IPS DF 6.9 (cell line): ENCODE measurements at regions not wholly inside any gene's neighbourhood (a gene's known extent, or its start where the extent isn't known, plus 50 kb on each side); places are given as distances from the start of the nearest gene placed in this dataset.
"Not testable (repeated sequence)": the region's sequence is repeated elsewhere in the genome, so short reads cannot be mapped to it uniquely, and the experiment has no call there.

Experiments
- DNase-seq: peaks from one replicate; pipeline ENCODE4 v3.0.0-alpha.2; 2013; ENCODE audit warnings: low read depth, low spot score
- H3K27ac ChIP-seq: one replicate; pipeline ENCODE4 v1.5.1; 2013; ENCODE audit warnings: low read length, control low read depth
- H3K27me3 ChIP-seq: 2 replicates; pipeline ENCODE4 v1.6.1; 2013; ENCODE audit warnings: mild to moderate bottlenecking, low read length; ENCODE audit not compliant: control insufficient read depth, insufficient read depth
- H3K36me3 ChIP-seq: 2 replicates; pipeline ENCODE4 v1.6.1; 2013; ENCODE audit warnings: low read length; ENCODE audit not compliant: control insufficient read depth, insufficient read depth
- H3K4me1 ChIP-seq: 2 replicates; pipeline ENCODE4 v1.6.1; 2013; ENCODE audit warnings: low read length; ENCODE audit not compliant: control insufficient read depth, insufficient read depth
- H3K4me3 ChIP-seq: 2 replicates; pipeline ENCODE4 v1.5.1; 2013; ENCODE audit warnings: mild to moderate bottlenecking, low read length
- H3K9me3 ChIP-seq: 2 replicates; pipeline ENCODE4 v1.6.1; 2013; ENCODE audit warnings: low read length, inconsistent platforms; ENCODE audit not compliant: control insufficient read depth, insufficient read depth
- WGBS: extraction: QIAGEN DNeasy Blood & Tissue Kit; methylation state at CpG from one replicate; pipeline ENCODE4 v1.1.7; 2013; ENCODE audit warnings: mixed read lengths, missing lambda C conversion rate; ENCODE audit not compliant: insufficient read length, insufficient coverage; 5-methylcytosine and 5-hydroxymethylcytosine counted together

GRCh38 chr4:79575709-79576428 lies 167.8 kb upstream of the GK2 start:
- no CpG with 5 or more reads among the region's 7 CpGs for WGBS
- DNase-seq = no peak
- Histone ChIP-seq H3K9me3 (no peaks in the 10 kb centered on the region), H3K36me3 (no peaks in the 10 kb centered on the region), H3K27ac (no peak overlapping the region), H3K4me1 (peaks cover 1% of the 10 kb centered on the region; the same call in 1 of the 2 replicates), H3K4me3 (no peak overlapping the region), H3K27me3 (no peaks in the 10 kb centered on the region)

GRCh38 chr4:79574741-79575451 lies 166.9 kb upstream of the GK2 start:
- no peak overlapping the region for H3K27ac ChIP-seq
- H3K9me3 ChIP-seq = no peaks in the 10 kb centered on the region
- H3K4me3 ChIP-seq = no peak overlapping the region
- H3K27me3 ChIP-seq = no peaks in the 10 kb centered on the region
- H3K36me3 ChIP-seq = no peaks in the 10 kb centered on the region
- peaks cover 1% of the 10 kb centered on the region; the same call in 1 of the 2 replicates for H3K4me1 ChIP-seq
- DNase-seq = no peak
- WGBS = 100% methylated on average over 1 of the region's 7 CpGs

GRCh38 chr4:79563219-79563618 lies 155.2 kb upstream of the GK2 start:
- no CpG with 5 or more reads among the region's 1 CpG for WGBS
- H3K9me3 ChIP-seq = no peaks in the 10 kb centered on the region
- no peak overlapping the region for H3K27ac ChIP-seq
- H3K4me1 ChIP-seq = no peaks in the 10 kb centered on the region
- no peak overlapping the region for H3K4me3 ChIP-seq
- no peaks in the 10 kb centered on the region for H3K36me3 ChIP-seq
- DNase-seq = no peak
- H3K27me3 ChIP-seq = no peaks in the 10 kb centered on the region

- DNase-seq = no peak
- no peaks in the 10 kb centered on the region for H3K36me3 ChIP-seq
- no peak overlapping the region for H3K27ac ChIP-seq
- H3K9me3 ChIP-seq = no peaks in the 10 kb centered on the region
- no peaks in the 10 kb centered on the region for H3K27me3 ChIP-seq
- H3K4me3 ChIP-seq = no peak overlapping the region
- no CpG with 5 or more reads among the region's 1 CpG for WGBS
- H3K4me1 ChIP-seq = no peaks in the 10 kb centered on the region
Measured at GRCh38 chr4:79561751-79562150, 153.7 kb upstream of the GK2 start.

GRCh38 chr4:79559398-79559797 lies 151.4 kb upstream of the GK2 start:
- H3K4me3 ChIP-seq, H3K4me1 ChIP-seq, H3K27ac ChIP-seq, H3K36me3 ChIP-seq, DNase-seq, H3K9me3 ChIP-seq, H3K27me3 ChIP-seq: not testable (repeated sequence)
- no CpG with 5 or more reads among the region's 2 CpGs for WGBS

- no peak overlapping the region for H3K27ac ChIP-seq
- no peaks in the 10 kb centered on the region for H3K4me1 ChIP-seq
Measured at GRCh38 chr4:79552311-79552710, 144.3 kb upstream of the GK2 start.

GRCh38 chr4:79551555-79551954 lies 143.5 kb upstream of the GK2 start:
- no CpG with 5 or more reads among the region's 5 CpGs for WGBS
- Histone ChIP-seq H3K4me3 (no peak overlapping the region), H3K36me3 (peaks cover 3% of the 10 kb centered on the region; the same call in 1 of the 2 replicates), H3K27ac (no peak overlapping the region), H3K27me3 (no peaks in the 10 kb centered on the region), H3K9me3 (no peaks in the 10 kb centered on the region), H3K4me1 (no peaks in the 10 kb centered on the region)
- no peak for DNase-seq

More at GRCh38 chr4:79552311-79552710, 144.3 kb upstream of the GK2 start:
- H3K9me3 ChIP-seq = no peaks in the 10 kb centered on the region
- DNase-seq = no peak
- no peaks in the 10 kb centered on the region for H3K27me3 ChIP-seq
- no peak overlapping the region for H3K4me3 ChIP-seq
- H3K36me3 ChIP-seq = peaks cover 3% of the 10 kb centered on the region; the same call in 1 of the 2 replicates

GRCh38 chr4:79547851-79548250 lies 139.8 kb upstream of the GK2 start:
- H3K4me3 ChIP-seq = no peak overlapping the region
- no peak overlapping the region for H3K27ac ChIP-seq
- no peaks in the 10 kb centered on the region for H3K4me1 ChIP-seq
- H3K9me3 ChIP-seq = no peaks in the 10 kb centered on the region
- peaks cover 3% of the 10 kb centered on the region; the same call in 1 of the 2 replicates for H3K36me3 ChIP-seq
- WGBS = no CpG with 5 or more reads among the region's 3 CpGs
- no peaks in the 10 kb centered on the region for H3K27me3 ChIP-seq
- no peak for DNase-seq

- H3K4me3 ChIP-seq, DNase-seq, H3K9me3 ChIP-seq, H3K4me1 ChIP-seq, H3K27ac ChIP-seq, H3K27me3 ChIP-seq, H3K36me3 ChIP-seq: not testable (repeated sequence)
- WGBS = no CpG with 5 or more reads among the region's 1 CpG
Measured at GRCh38 chr4:79545292-79545691, 137.3 kb upstream of the GK2 start.

- Histone ChIP-seq H3K27me3 (no peaks in the 10 kb centered on the region), H3K36me3 (no peaks in the 10 kb centered on the region), H3K4me1 (no peaks in the 10 kb centered on the region), H3K4me3 (no peak overlapping the region), H3K27ac (no peak overlapping the region), H3K9me3 (no peaks in the 10 kb centered on the region)
- no peak for DNase-seq
- WGBS = no CpG with 5 or more reads among the region's 4 CpGs
Measured at GRCh38 chr4:79540143-79540542, 132.1 kb upstream of the GK2 start.

- no peaks in the 10 kb centered on the region for H3K4me1 ChIP-seq
- DNase-seq = no peak
- no peaks in the 10 kb centered on the region for H3K27me3 ChIP-seq
- H3K9me3 ChIP-seq = no peaks in the 10 kb centered on the region
- H3K27ac ChIP-seq = no peak overlapping the region
- H3K4me3 ChIP-seq = no peak overlapping the region
- H3K36me3 ChIP-seq = no peaks in the 10 kb centered on the region
- WGBS = no CpG with 5 or more reads among the region's 1 CpG
Measured at GRCh38 chr4:79535516-79535915, 127.5 kb upstream of the GK2 start.
